Activated CD4-positive, alpha-beta memory T cell treated with anti-CD3 and anti-CD28 coated beads for 36 hours (primary cell): ENCODE measurements at regions not wholly inside any gene's neighbourhood (a gene's known extent, or its start where the extent isn't known, plus 50 kb on each side); places are given as distances from the start of the nearest gene placed in this dataset.
"Not testable (repeated sequence)": the region's sequence is repeated elsewhere in the genome, so short reads cannot be mapped to it uniquely, and the experiment has no call there.

Experiments
- CTCF ChIA-PET: fragments of 350-600 bp; sonication (Branson Sonifier 250); formaldehyde crosslinking; loops from one replicate; lab custom pipeline; 2021; ENCODE audit warnings: antibody characterized with exemption, inconsistent platforms; lab: Charles Lee
- POLR2A ChIA-PET: fragments of 350-600 bp; sonication (Branson Sonifier 250); formaldehyde crosslinking; loops from one replicate; lab custom pipeline; 2021; ENCODE audit warnings: antibody characterized with exemption; lab: Charles Lee
- DNase-seq: peaks from one replicate; pipeline ENCODE4 v3.0.0-alpha.2; 2020
- H3K27ac Mint-ChIP-seq: one replicate; pipeline ENCODE4 v1.8.0; 2021; ENCODE audit warnings: mixed read lengths
- H3K27me3 Mint-ChIP-seq: one replicate; pipeline ENCODE4 v1.8.0; 2021; ENCODE audit warnings: mixed read lengths
- H3K36me3 Mint-ChIP-seq: one replicate; pipeline ENCODE4 v1.8.0; 2021; ENCODE audit warnings: mixed read lengths
- H3K4me1 Mint-ChIP-seq: one replicate; pipeline ENCODE4 v1.8.0; 2021; ENCODE audit warnings: low read depth, mixed read lengths
- H3K4me3 Mint-ChIP-seq: one replicate; pipeline ENCODE4 v1.8.0; 2021; ENCODE audit warnings: mild to moderate bottlenecking, mixed read lengths
- H3K9me3 Mint-ChIP-seq: one replicate; pipeline ENCODE4 v1.8.0; 2021; ENCODE audit warnings: mixed read lengths
- intact Hi-C: fragments of 100-400 bp; cut with micrococcal nuclease; formaldehyde crosslinking; loops from one replicate; pipeline ENCODE4 v1.15.1; 2023

DNA sequence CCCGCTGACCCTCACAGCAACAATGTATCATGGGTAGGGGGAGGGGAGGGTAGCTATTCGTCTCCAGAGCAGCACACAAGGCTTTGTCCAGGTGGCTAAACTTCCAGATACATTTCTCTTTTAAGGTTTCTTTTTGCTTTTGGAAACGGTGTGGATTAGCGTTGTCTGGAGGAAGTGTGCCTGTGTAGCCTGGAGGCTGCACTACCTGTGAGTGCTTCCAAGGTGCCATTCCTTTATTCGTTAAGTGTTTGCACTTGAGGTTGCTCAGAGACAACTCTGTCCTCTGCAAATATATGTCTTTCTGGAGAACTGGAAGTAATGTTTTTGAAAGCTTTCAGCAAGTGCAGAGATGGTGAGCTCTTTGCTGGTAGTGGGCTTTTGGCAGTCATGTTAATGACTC, 53.1 kb downstream of the HSFY1 start:
- H3K27me3 Mint-ChIP-seq, intact Hi-C loops, H3K4me3 Mint-ChIP-seq, CTCF ChIA-PET, DNase-seq, H3K4me1 Mint-ChIP-seq, POLR2A ChIA-PET, H3K36me3 Mint-ChIP-seq, H3K27ac Mint-ChIP-seq, H3K9me3 Mint-ChIP-seq: not testable (repeated sequence)

- H3K4me1 Mint-ChIP-seq, H3K27me3 Mint-ChIP-seq, H3K36me3 Mint-ChIP-seq, H3K4me3 Mint-ChIP-seq, DNase-seq, H3K27ac Mint-ChIP-seq, H3K9me3 Mint-ChIP-seq, CTCF ChIA-PET, POLR2A ChIA-PET, intact Hi-C loops: not testable (repeated sequence)
Measured at GRCh38 chrY:18601287-18601686, 54.8 kb downstream of the HSFY1 start.

- H3K4me1 Mint-ChIP-seq, DNase-seq, H3K27me3 Mint-ChIP-seq, H3K27ac Mint-ChIP-seq, intact Hi-C loops, H3K4me3 Mint-ChIP-seq, POLR2A ChIA-PET, CTCF ChIA-PET, H3K9me3 Mint-ChIP-seq, H3K36me3 Mint-ChIP-seq: not testable (repeated sequence)
Measured at GRCh38 chrY:18606251-18606650, 59.7 kb downstream of the HSFY1 start.

DNA sequence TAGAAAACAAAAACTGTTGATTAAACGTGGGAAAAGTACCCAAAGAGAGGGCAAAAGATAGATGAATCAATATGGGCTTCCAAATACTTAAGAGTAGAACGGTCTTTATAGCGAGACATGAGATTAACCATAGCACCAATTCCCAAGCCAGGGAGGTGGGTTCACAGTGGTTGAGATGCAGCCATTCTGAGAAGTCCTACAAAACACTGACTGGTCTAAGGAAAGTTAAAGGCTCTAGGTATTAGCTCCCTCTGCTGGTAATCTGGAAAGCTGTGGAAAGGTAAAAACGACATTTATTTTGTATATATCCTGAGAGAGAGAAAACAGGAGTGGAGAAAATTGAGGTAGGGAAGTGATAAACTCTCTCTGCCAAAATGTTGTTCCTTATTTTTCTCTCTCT, 61.7 kb downstream of the HSFY1 start:
- CTCF ChIA-PET, intact Hi-C loops, DNase-seq, H3K36me3 Mint-ChIP-seq, H3K4me3 Mint-ChIP-seq, H3K9me3 Mint-ChIP-seq, POLR2A ChIA-PET, H3K4me1 Mint-ChIP-seq, H3K27me3 Mint-ChIP-seq, H3K27ac Mint-ChIP-seq: not testable (repeated sequence)

GRCh38 chrY:18615809-18616208, 69.3 kb downstream of the HSFY1 start:
- H3K4me3 Mint-ChIP-seq, H3K4me1 Mint-ChIP-seq, H3K27ac Mint-ChIP-seq, DNase-seq, H3K9me3 Mint-ChIP-seq, POLR2A ChIA-PET, intact Hi-C loops, H3K27me3 Mint-ChIP-seq, CTCF ChIA-PET, H3K36me3 Mint-ChIP-seq: not testable (repeated sequence)

DNA sequence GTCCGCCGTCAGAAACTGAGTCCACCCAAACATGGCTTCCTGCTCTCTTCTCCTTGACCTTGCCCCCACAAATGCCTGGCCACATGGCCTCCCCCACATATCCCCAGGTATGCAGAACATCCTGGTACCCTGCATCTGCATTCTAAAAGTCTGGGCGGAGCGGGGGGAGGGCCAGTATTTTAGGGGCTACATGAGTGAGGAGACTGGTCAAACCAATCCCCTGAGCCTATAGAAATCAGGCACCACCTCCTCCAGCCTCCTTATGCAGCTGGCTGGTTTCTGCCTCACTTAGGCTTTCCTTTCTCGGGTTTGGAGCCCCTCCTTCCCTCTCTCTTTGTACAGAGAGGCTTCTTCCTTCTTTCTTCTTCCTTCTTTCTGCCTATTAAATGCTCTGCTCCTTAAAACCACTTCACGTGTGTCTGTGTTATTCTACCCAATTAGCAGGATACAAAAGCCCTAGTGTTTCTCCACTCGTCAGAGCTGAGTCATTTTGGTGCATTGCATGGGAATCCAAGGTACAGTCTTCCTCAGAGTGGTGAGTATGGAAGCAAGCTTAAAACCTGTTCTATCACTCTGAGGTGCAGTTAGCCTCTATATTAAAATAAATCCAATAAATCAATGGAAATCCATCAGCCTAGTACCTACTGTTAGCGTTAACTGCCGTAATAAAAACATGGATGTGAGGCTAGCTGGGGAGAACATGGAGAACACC, 83.4 kb downstream of the HSFY1 start:
- H3K4me1 Mint-ChIP-seq, H3K27ac Mint-ChIP-seq, H3K9me3 Mint-ChIP-seq, H3K27me3 Mint-ChIP-seq, CTCF ChIA-PET, DNase-seq, H3K4me3 Mint-ChIP-seq, intact Hi-C loops, H3K36me3 Mint-ChIP-seq, POLR2A ChIA-PET: not testable (repeated sequence)

GRCh38 chrY:18630571-18630970, 84.1 kb downstream of the HSFY1 start:
- DNase-seq, H3K4me1 Mint-ChIP-seq, CTCF ChIA-PET, H3K27ac Mint-ChIP-seq, intact Hi-C loops, POLR2A ChIA-PET, H3K9me3 Mint-ChIP-seq, H3K4me3 Mint-ChIP-seq, H3K36me3 Mint-ChIP-seq, H3K27me3 Mint-ChIP-seq: not testable (repeated sequence)

GRCh38 chrY:18631610-18632009, 85.1 kb downstream of the HSFY1 start:
- CTCF ChIA-PET, H3K9me3 Mint-ChIP-seq, DNase-seq, H3K4me1 Mint-ChIP-seq, intact Hi-C loops, H3K27me3 Mint-ChIP-seq, POLR2A ChIA-PET, H3K27ac Mint-ChIP-seq, H3K36me3 Mint-ChIP-seq, H3K4me3 Mint-ChIP-seq: not testable (repeated sequence)

DNA sequence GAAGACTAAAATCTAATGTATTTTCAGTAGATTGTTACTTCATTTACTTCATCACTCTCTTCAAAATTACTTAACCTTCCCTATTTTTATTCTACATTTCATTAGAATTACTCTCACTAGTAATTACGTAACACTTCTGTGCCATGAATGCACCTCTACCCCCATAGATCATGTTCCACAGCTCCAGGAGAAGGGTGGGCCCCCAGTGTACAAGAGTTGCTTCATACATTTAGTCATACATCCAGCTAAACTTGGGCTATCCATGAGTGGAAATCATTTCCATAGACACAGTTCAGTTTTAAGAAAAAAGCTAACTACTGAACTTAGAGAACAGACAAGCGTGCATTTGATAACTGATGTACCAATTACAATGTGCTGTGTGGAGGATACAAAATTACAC, 104.2 kb downstream of the HSFY1 start:
- Mint-ChIP-seq H3K27me3 (peaks cover 1% of the 10 kb centered on the region), H3K9me3 (no peaks in the 10 kb centered on the region), H3K4me1 (no peaks in the 10 kb centered on the region), H3K4me3 (no peak overlapping the region), H3K36me3 (no peaks in the 10 kb centered on the region), H3K27ac (no peak overlapping the region)
- intact Hi-C loops: no loop called here
- CTCF ChIA-PET: no interaction called here
- no peak for DNase-seq
- POLR2A ChIA-PET: no interaction called here

DNA sequence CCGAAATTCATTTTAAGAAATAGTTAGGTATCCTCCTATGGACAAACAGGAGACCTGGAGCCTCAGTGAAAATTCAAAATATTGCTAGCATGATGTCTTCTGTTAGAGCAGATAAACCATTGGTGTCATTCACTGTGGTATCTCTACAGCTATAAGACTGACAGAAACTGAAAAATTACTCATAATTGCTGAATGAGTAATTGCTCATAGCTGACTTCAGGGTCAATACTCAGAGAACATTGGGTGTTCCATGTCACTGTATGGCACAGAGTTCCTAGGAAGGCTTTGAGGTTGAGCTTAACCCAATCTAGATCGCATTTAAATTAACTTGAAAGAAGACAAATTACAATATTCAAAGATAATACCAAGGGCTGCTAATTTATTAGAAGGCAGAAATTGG, 109.0 kb downstream of the HSFY2 start:
- H3K27ac Mint-ChIP-seq: no peak overlapping the region
- ChIA-PET POLR2A (no interaction called here), CTCF (no interaction called here)
- H3K27me3 Mint-ChIP-seq: peaks cover 8% of the 10 kb centered on the region
- DNase-seq: no peak
- no peaks in the 10 kb centered on the region for H3K36me3 Mint-ChIP-seq
- no peak overlapping the region for H3K4me3 Mint-ChIP-seq
- no peaks in the 10 kb centered on the region for H3K9me3 Mint-ChIP-seq
- intact Hi-C loops: no loop called here
- peaks cover 10% of the 10 kb centered on the region for H3K4me1 Mint-ChIP-seq

GRCh38 chrY:18669790-18670189, 103.7 kb downstream of the HSFY2 start:
- Mint-ChIP-seq H3K4me3 (no peak overlapping the region), H3K9me3 (no peaks in the 10 kb centered on the region), H3K27me3 (peaks cover 7% of the 10 kb centered on the region), H3K27ac (no peak overlapping the region), H3K36me3 (no peaks in the 10 kb centered on the region), H3K4me1 (peaks cover 8% of the 10 kb centered on the region)
- intact Hi-C loops: no loop called here
- POLR2A ChIA-PET: no interaction called here
- CTCF ChIA-PET: no interaction called here
- DNase-seq: peak; percentile 9

DNA sequence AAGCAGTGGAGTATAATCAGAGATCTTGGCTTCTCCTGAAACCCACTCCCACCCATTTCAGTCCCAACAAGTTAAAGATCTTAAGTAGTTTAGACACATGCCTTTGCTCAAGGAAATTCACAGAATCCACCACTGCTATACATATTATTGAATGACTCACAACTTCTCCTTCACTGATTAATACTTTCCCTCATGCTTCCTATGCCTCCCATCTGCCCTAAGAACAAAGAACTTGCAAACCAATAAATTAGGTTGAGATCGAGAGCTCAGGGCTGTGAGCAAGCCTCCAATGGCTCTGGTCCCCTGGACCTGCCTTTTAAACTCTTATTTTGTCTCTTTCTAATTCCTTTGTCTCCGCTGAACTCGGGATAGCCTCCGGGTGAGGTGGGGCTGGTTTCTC, 101.6 kb downstream of the HSFY2 start:
- CTCF ChIA-PET: no interaction called here
- Mint-ChIP-seq H3K4me3 (no peak overlapping the region), H3K36me3 (no peaks in the 10 kb centered on the region), H3K27me3 (no peaks in the 10 kb centered on the region), H3K27ac (no peak overlapping the region), H3K9me3 (no peaks in the 10 kb centered on the region), H3K4me1 (peaks cover 3% of the 10 kb centered on the region)
- POLR2A ChIA-PET: no interaction called here
- no peak for DNase-seq
- intact Hi-C loops: no loop called here

DNA sequence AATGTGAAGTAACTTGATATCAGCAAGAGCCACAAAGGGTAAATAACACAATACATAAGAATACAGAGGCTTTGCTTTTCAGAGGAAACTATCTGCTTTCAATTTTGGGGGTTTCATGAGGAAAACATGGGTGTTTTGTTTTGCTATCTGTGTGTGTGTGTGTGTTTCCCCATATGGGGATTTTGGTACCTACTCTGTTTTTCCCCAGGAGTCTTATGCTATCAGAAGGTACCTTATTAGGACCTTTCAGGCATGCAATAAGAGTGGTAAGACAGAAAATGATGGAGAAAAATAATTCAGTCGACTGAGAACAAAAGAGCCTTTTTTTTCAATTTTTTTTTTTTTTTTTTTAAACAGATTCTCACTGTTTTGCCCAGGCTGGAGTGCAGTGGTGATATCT, 87.5 kb downstream of the HSFY2 start:
- H3K27me3 Mint-ChIP-seq, H3K36me3 Mint-ChIP-seq, intact Hi-C loops, DNase-seq, H3K9me3 Mint-ChIP-seq, H3K4me1 Mint-ChIP-seq, H3K27ac Mint-ChIP-seq, H3K4me3 Mint-ChIP-seq, CTCF ChIA-PET, POLR2A ChIA-PET: not testable (repeated sequence)
